Caco-2 (cell line): ENCODE measurements at regions not wholly inside any gene's neighbourhood (a gene's known extent, or its start where the extent isn't known, plus 50 kb on each side); places are given as distances from the start of the nearest gene placed in this dataset.

Source experiments
- BruUV-seq: library from RNA; stranded (reverse); fragments of 400-500 nt; replicated peaks from 2 replicates; lab custom pipeline; 2021; lab: Mats Ljungman, UMichigan
- CTCF ChIA-PET: fragments of 300-600 bp; sonication (Branson Sonifier 250); formaldehyde crosslinking; loops from one replicate; lab custom pipeline; 2022; ENCODE audit warnings: antibody characterized with exemption; lab: Charles Lee
- POLR2A ChIA-PET: fragments of 300-600 bp; sonication (Branson Sonifier 250); formaldehyde crosslinking; loops from one replicate; lab custom pipeline; 2022; ENCODE audit warnings: antibody characterized with exemption; lab: Charles Lee
- DNase-seq, 2 experiments: peaks; one replicate each; pipeline versions ENCODE4 v3.0.0 to v3.0.0-alpha.2; 2020 to 2022
- H3K27me3 ChIP-seq: replicated peaks from 2 replicates; pipeline ENCODE4 v1.6.0; 2011; ENCODE audit warnings: low read length; ENCODE audit not compliant: control insufficient read depth, insufficient read depth
- H3K36me3 ChIP-seq: 2 replicates; pipeline ENCODE4 v1.5.1; 2011; ENCODE audit warnings: low read length; ENCODE audit not compliant: control insufficient read depth, insufficient read depth
- H3K4me1 ChIP-seq: fragments of 250-450 bp; sonication (Bioruptor Pico); 2 replicates; pipeline ENCODE4 v1.5.1; 2020; ENCODE audit warnings: mild to moderate bottlenecking
- H3K4me3 ChIP-seq: 2 replicates; pipeline ENCODE4 v1.5.1; 2011; ENCODE audit warnings: low read depth, mild to moderate bottlenecking, control low read depth, low read length
- H3K9me3 ChIP-seq: fragments of 250-450 bp; sonication (Bioruptor Pico); 2 replicates; pipeline ENCODE4 v1.5.1; 2020; ENCODE audit warnings: mild to moderate bottlenecking, moderate library complexity
- H3K27ac Mint-ChIP-seq: one replicate; pipeline ENCODE4 v1.8.0; 2022; ENCODE audit warnings: mixed read lengths; ENCODE audit not compliant: unreplicated experiment
- H3K27me3 Mint-ChIP-seq: one replicate; pipeline ENCODE4 v1.8.0; 2022; ENCODE audit warnings: mixed read lengths; ENCODE audit not compliant: insufficient read depth, unreplicated experiment
- H3K36me3 Mint-ChIP-seq: one replicate; pipeline ENCODE4 v1.8.0; 2022; ENCODE audit warnings: mild to moderate bottlenecking, mixed read lengths; ENCODE audit not compliant: insufficient read depth, unreplicated experiment
- H3K4me1 Mint-ChIP-seq: one replicate; pipeline ENCODE4 v1.8.0; 2022; ENCODE audit warnings: low read depth, mixed read lengths; ENCODE audit not compliant: unreplicated experiment
- H3K4me3 Mint-ChIP-seq: one replicate; pipeline ENCODE4 v1.8.0; 2022; ENCODE audit warnings: mild to moderate bottlenecking, moderate library complexity, mixed read lengths; ENCODE audit not compliant: unreplicated experiment
- H3K9me3 Mint-ChIP-seq: one replicate; pipeline ENCODE4 v1.8.0; 2022; ENCODE audit warnings: mixed read lengths; ENCODE audit not compliant: unreplicated experiment
- intact Hi-C: fragments of 100-400 bp; cut with micrococcal nuclease; formaldehyde crosslinking; loops from one replicate; pipeline ENCODE4 v1.10.0; 2022; ENCODE audit not compliant: unreplicated experiment
- TF ChIP-seq, protein P1 (sequence below), 2 experiments: fragments of 200-600 bp in 1 of 2; IDR thresholded peaks; 1 replicate in 1 of 2; 2 replicates in 1 of 2; pipeline versions ENCODE4 v1.5.1 to v1.8.0; 2011 to 2022; ENCODE audit warnings: antibody characterized with exemption in 1 of 2, control low read depth in 1 of 2, inconsistent platforms in 1 of 2, low read depth in 1 of 2, low read length in 1 of 2, mild to moderate bottlenecking in 1 of 2, moderate library complexity in 1 of 2; ENCODE audit not compliant: insufficient read depth in 1 of 2, severe bottlenecking in 1 of 2, unreplicated experiment in 1 of 2

DNA sequence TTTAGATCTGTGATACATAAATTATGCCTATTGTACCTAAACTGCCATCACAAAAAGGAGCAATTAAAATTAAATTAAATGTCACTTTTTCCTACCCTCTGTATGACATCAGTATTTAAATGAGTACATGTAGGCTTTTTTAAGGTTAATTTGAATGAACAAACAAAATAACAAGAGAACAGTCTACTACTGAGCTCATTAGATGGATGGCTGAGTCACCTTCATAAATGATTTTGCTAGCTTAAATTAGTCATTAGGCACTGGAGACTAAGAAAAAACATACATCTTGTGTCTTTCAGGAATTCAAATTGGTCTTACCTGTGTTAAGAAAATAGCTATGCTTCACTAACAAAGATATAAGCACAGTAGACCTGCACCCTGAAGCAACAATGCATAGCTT lies 153.6 kb downstream of the RCN1 start:
- CTCF ChIA-PET, result no interaction called here
- Histone ChIP-seq H3K36me3 (no peaks in the 10 kb centered on the region), H3K27me3 (no peaks in the 10 kb centered on the region), H3K9me3 (no peaks in the 10 kb centered on the region), H3K4me1 (no peaks in the 10 kb centered on the region), H3K4me3 (no peak overlapping the region)
- BruUV-seq, result no TSS peak
- POLR2A ChIA-PET, result no interaction called here
- DNase-seq, result no peak
- Mint-ChIP-seq H3K4me3 (no peak overlapping the region), H3K27ac (no peak overlapping the region), H3K4me1 (no peaks in the 10 kb centered on the region), H3K36me3 (no peaks in the 10 kb centered on the region), H3K9me3 (no peaks in the 10 kb centered on the region), H3K27me3 (peaks cover 6% of the 10 kb centered on the region)
- intact Hi-C loops, result no loop called here
- TF ChIP-seq, protein P1, sequence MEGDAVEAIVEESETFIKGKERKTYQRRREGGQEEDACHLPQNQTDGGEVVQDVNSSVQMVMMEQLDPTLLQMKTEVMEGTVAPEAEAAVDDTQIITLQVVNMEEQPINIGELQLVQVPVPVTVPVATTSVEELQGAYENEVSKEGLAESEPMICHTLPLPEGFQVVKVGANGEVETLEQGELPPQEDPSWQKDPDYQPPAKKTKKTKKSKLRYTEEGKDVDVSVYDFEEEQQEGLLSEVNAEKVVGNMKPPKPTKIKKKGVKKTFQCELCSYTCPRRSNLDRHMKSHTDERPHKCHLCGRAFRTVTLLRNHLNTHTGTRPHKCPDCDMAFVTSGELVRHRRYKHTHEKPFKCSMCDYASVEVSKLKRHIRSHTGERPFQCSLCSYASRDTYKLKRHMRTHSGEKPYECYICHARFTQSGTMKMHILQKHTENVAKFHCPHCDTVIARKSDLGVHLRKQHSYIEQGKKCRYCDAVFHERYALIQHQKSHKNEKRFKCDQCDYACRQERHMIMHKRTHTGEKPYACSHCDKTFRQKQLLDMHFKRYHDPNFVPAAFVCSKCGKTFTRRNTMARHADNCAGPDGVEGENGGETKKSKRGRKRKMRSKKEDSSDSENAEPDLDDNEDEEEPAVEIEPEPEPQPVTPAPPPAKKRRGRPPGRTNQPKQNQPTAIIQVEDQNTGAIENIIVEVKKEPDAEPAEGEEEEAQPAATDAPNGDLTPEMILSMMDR (IDR thresholded peaks at IDR 0.05; ENCODE audit: insufficient read depth in 1 of 2, low read depth in 1 of 2, low read length in 1 of 2, severe bottlenecking in 1 of 2, unreplicated experiment in 1 of 2), result no peak

DNA sequence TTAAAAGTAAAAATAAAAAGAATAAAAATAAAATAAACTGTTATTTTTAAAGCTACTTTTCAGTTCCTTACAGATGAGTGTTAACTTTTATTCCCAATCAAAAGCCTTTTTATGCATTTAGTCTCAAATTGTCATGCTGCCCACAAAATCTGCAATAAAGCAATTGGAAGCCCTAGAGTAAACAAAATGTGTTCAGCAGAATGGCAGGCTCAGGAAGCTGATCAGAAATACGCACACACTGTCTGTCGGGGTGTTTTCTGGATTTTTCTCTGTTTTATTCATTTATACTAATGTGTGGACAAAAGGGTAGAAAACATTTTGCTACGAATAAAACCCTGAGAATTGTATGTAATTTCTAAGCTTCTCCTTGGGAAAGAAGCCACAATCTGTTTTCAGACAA lies 162.8 kb downstream of the RCN1 start:
- no peak overlapping the region for H3K27ac Mint-ChIP-seq
- H3K27me3 Mint-ChIP-seq, result peaks cover 24% of the 10 kb centered on the region
- DNase-seq, result no peak
- no peak overlapping the region for H3K4me3 Mint-ChIP-seq
- no peaks in the 10 kb centered on the region for H3K4me1 Mint-ChIP-seq
- no peaks in the 10 kb centered on the region for H3K36me3 ChIP-seq
- H3K9me3 ChIP-seq, result no peaks in the 10 kb centered on the region
- TF ChIP-seq, protein P1 (IDR thresholded peaks at IDR 0.05; ENCODE audit: insufficient read depth in 1 of 2, low read depth in 1 of 2, low read length in 1 of 2, severe bottlenecking in 1 of 2, unreplicated experiment in 1 of 2), result no peak
- H3K9me3 Mint-ChIP-seq, result no peaks in the 10 kb centered on the region
- H3K4me1 ChIP-seq, result no peaks in the 10 kb centered on the region
- no TSS peak for BruUV-seq
- CTCF ChIA-PET, result no interaction called here
- no peaks in the 10 kb centered on the region; the same call in 1 of the 2 replicates for H3K27me3 ChIP-seq
- intact Hi-C loops, result no loop called here
- POLR2A ChIA-PET, result no interaction called here
- H3K36me3 Mint-ChIP-seq, result no peaks in the 10 kb centered on the region
- no peak overlapping the region for H3K4me3 ChIP-seq

DNA sequence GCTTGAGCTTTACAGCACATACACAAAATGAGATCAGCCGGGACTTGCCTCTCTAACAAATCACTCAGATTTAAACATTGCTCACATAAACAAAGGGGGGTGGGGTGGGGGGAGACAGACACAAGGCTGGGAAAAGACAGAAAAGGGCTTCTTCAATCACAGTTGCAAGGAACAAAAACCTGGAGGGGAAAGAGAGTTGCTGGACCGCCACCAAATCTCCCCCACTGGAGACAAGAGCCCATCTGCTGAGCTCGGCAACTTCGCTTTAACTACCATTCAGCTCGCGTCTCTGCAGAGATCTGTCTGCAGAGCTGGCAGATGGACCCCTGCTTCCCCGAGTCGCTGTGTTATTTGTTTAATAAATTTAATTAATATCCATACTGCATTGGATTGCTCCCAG lies 165.0 kb downstream of the RCN1 start:
- Histone ChIP-seq H3K4me1 (no peaks in the 10 kb centered on the region), H3K27me3 (no peaks in the 10 kb centered on the region; the same call in 1 of the 2 replicates), H3K36me3 (no peaks in the 10 kb centered on the region), H3K9me3 (no peaks in the 10 kb centered on the region), H3K4me3 (no peak overlapping the region)
- TF ChIP-seq, protein P1 (IDR thresholded peaks at IDR 0.05; ENCODE audit: insufficient read depth in 1 of 2, low read depth in 1 of 2, low read length in 1 of 2, severe bottlenecking in 1 of 2, unreplicated experiment in 1 of 2), result no peak
- Mint-ChIP-seq H3K27ac (no peak overlapping the region), H3K27me3 (peaks cover 23% of the 10 kb centered on the region), H3K9me3 (no peaks in the 10 kb centered on the region), H3K4me1 (no peaks in the 10 kb centered on the region), H3K4me3 (no peak overlapping the region), H3K36me3 (no peaks in the 10 kb centered on the region)
- ChIA-PET POLR2A (no interaction called here), CTCF (no interaction called here)
- intact Hi-C loops, result no loop called here
- no TSS peak for BruUV-seq
- DNase-seq, result no peak
